Parathyroid adenoma (tissue), 2 donors: ENCODE measurements at regions not wholly inside any gene's neighbourhood (a gene's known extent, or its start where the extent isn't known, plus 50 kb on each side); places are given as distances from the start of the nearest gene placed in this dataset.

Source experiments
- H2AFZ ChIP-seq: fragments of 300-600 bp; sonication (generic); one replicate; pipeline ENCODE4 v1.7.0; 2017; ENCODE audit warnings: antibody characterized with exemption, mild to moderate bottlenecking
- H3K27ac ChIP-seq: fragments of 300-600 bp; sonication (generic); one replicate; pipeline ENCODE4 v1.7.0; 2017
- H3K27me3 ChIP-seq: fragments of 300-600 bp; sonication (generic); one replicate; pipeline ENCODE4 v1.7.0; 2017; ENCODE audit warnings: low read length; ENCODE audit not compliant: control insufficient read depth, insufficient read depth
- H3K36me3 ChIP-seq: fragments of 300-600 bp; sonication (generic); one replicate; pipeline ENCODE4 v1.7.0; 2017; ENCODE audit warnings: low read length; ENCODE audit not compliant: control insufficient read depth, insufficient read depth
- H3K4me1 ChIP-seq: fragments of 300-600 bp; sonication (generic); one replicate; pipeline ENCODE4 v1.7.0; 2017; ENCODE audit warnings: control low read depth
- H3K4me2 ChIP-seq: fragments of 300-600 bp; sonication (generic); one replicate; pipeline ENCODE4 v1.7.0; 2017; ENCODE audit warnings: low read length
- H3K4me3 ChIP-seq: fragments of 300-600 bp; sonication (generic); one replicate; pipeline ENCODE4 v1.7.0; 2017; ENCODE audit warnings: low read depth, low read length
- H3K79me2 ChIP-seq: fragments of 300-600 bp; sonication (generic); one replicate; pipeline ENCODE4 v1.7.0; 2017; ENCODE audit warnings: control low read depth
- H3K9ac ChIP-seq: fragments of 300-600 bp; sonication (generic); one replicate; pipeline ENCODE4 v1.7.0; 2017; ENCODE audit warnings: mild to moderate bottlenecking
- H3K9me3 ChIP-seq: fragments of 300-600 bp; sonication (generic); one replicate; pipeline ENCODE4 v1.7.0; 2017; ENCODE audit warnings: low read length; ENCODE audit not compliant: control insufficient read depth
- CTCF ChIP-seq: fragments of 300-600 bp; sonication (generic); IDR thresholded peaks from one replicate; pipeline ENCODE4 v1.7.0; 2017; ENCODE audit warnings: antibody characterized with exemption, mild to moderate bottlenecking
- donor health status: primary hyperparathyroidism.

GRCh38 chr18:46318356-46318755 is 214.2 kb downstream of the HAUS1 start:
- Histone ChIP-seq H3K4me1 (peaks cover 7% of the 10 kb centered on the region), H3K27ac (no peak overlapping the region)

GRCh38 chr18:46319783-46320182 is 215.6 kb downstream of the HAUS1 start:
- TF ChIP-seq CTCF: no peak
- Histone ChIP-seq H3K9me3 (no peaks in the 10 kb centered on the region), H3K27me3 (no peaks in the 10 kb centered on the region), H2AFZ (no peak overlapping the region), H3K36me3 (no peaks in the 10 kb centered on the region), H3K4me2 (no peak overlapping the region), H3K79me2 (no peaks in the 10 kb centered on the region), H3K27ac (no peak overlapping the region), H3K4me1 (peaks cover 8% of the 10 kb centered on the region), H3K4me3 (no peak overlapping the region), H3K9ac (no peak overlapping the region)

More at GRCh38 chr18:46318356-46318755, 214.2 kb downstream of the HAUS1 start:
- H3K27me3 ChIP-seq: no peaks in the 10 kb centered on the region
- H2AFZ ChIP-seq: no peak overlapping the region
- H3K9ac ChIP-seq: no peak overlapping the region
- no peak overlapping the region for H3K4me3 ChIP-seq
- H3K79me2 ChIP-seq: no peaks in the 10 kb centered on the region
- no peaks in the 10 kb centered on the region for H3K36me3 ChIP-seq
- H3K9me3 ChIP-seq: no peaks in the 10 kb centered on the region
- TF ChIP-seq CTCF: no peak
- no peak overlapping the region for H3K4me2 ChIP-seq

- Histone ChIP-seq H3K9ac (no peak overlapping the region), H3K79me2 (no peaks in the 10 kb centered on the region), H3K4me3 (no peak overlapping the region), H3K27me3 (no peaks in the 10 kb centered on the region), H3K27ac (no peak overlapping the region), H3K36me3 (no peaks in the 10 kb centered on the region), H3K4me2 (no peak overlapping the region), H3K9me3 (no peaks in the 10 kb centered on the region), H3K4me1 (peaks cover 11% of the 10 kb centered on the region), H2AFZ (no peak overlapping the region)
- no peak for TF ChIP-seq CTCF
These were observed 216.1 kb downstream of the HAUS1 start for GRCh38 chr18:46320297-46320696.

- Histone ChIP-seq H3K27me3 (no peaks in the 10 kb centered on the region), H3K36me3 (no peaks in the 10 kb centered on the region), H2AFZ (no peak overlapping the region), H3K4me3 (no peak overlapping the region), H3K4me1 (peaks cover 11% of the 10 kb centered on the region), H3K9me3 (no peaks in the 10 kb centered on the region), H3K79me2 (no peaks in the 10 kb centered on the region), H3K27ac (no peak overlapping the region), H3K4me2 (no peak overlapping the region), H3K9ac (no peak overlapping the region)
- no peak for TF ChIP-seq CTCF
These were observed 216.9 kb downstream of the HAUS1 start for GRCh38 chr18:46320928-46321711.

GRCh38 chr18:46321955-46322354 is 217.8 kb downstream of the HAUS1 start:
- Histone ChIP-seq H3K27ac (no peak overlapping the region), H2AFZ (peak overlapping the region; percentile 47), H3K4me2 (no peak overlapping the region), H3K9me3 (no peaks in the 10 kb centered on the region), H3K9ac (no peak overlapping the region), H3K27me3 (no peaks in the 10 kb centered on the region), H3K4me3 (no peak overlapping the region), H3K4me1 (peaks cover 11% of the 10 kb centered on the region), H3K79me2 (no peaks in the 10 kb centered on the region), H3K36me3 (no peaks in the 10 kb centered on the region)
- no peak for TF ChIP-seq CTCF
